Endothelial cell of umbilical vein (primary cell): ENCODE measurements at regions not wholly inside any gene's neighbourhood (a gene's known extent, or its start where the extent isn't known, plus 50 kb on each side); places are given as distances from the start of the nearest gene placed in this dataset.
A peak's percentile ranks its signal among the peaks of the same experiment; 100 is the strongest.

Source experiments
- EZH2 ChIP-seq: IDR thresholded peaks from 2 replicates; pipeline ENCODE4 v1.6.1; 2012; ENCODE audit warnings: borderline replicate concordance, low read depth, mild to moderate bottlenecking, moderate library complexity, low read length, inconsistent platforms; ENCODE audit not compliant: severe bottlenecking
- POLR2A ChIP-seq: IDR thresholded peaks from 2 replicates; pipeline ENCODE4 v1.6.1; 2012; ENCODE audit warnings: low read depth, mild to moderate bottlenecking, control low read depth, low read length
- TF ChIP-seq, protein P1 (sequence below), 2 donors: IDR thresholded peaks; 1 replicate in 1 of 2; 2 replicates in 1 of 2; pipeline ENCODE4 v1.5.1; 2011; ENCODE audit warnings: low read length in 2 of 2, mild to moderate bottlenecking in 2 of 2, moderate library complexity in 2 of 2, control low read depth in 1 of 2, inconsistent platforms in 1 of 2, low read depth in 1 of 2; ENCODE audit not compliant: insufficient read depth in 1 of 2; ENCODE audit errors: extremely low read depth in 1 of 2

DNA sequence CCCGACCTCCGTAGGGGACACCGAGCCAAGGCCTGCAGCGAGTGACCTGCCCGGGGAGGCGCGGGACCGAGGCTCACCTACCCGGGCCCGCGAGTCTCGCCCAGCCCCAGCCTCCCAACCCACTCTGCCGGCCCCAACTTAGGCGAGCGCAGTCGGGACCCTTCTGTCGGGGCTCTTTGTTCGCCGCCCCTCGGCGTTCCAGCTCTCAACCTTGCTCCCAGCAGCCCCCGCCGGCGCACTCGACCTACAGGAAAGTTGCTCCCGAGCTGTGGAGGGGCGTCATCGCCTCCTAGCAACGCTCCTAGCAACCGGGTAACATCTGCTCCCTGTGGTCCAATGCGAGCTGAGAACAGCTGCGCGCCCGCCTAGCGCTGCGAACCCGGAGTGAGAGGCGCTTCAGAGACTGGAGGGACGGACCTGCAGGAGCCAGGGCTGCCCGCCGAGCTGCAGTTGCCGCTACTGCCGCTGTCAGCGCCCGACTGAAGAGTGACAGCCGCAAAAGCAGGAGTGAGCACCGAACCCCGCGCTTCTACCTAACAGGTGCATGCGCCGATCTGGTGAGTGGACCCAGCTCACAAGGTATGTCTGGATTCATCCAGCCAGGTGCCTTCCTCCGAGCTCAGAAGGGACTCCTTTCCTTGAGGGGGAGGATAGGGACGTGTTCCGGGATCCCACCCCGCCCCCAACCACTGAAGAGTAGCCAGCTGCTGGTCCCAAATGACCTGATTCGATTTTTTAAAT is 355.0 kb downstream of the SNAPC1 start:
- no peak for TF ChIP-seq POLR2A
- TF ChIP-seq, protein P1, sequence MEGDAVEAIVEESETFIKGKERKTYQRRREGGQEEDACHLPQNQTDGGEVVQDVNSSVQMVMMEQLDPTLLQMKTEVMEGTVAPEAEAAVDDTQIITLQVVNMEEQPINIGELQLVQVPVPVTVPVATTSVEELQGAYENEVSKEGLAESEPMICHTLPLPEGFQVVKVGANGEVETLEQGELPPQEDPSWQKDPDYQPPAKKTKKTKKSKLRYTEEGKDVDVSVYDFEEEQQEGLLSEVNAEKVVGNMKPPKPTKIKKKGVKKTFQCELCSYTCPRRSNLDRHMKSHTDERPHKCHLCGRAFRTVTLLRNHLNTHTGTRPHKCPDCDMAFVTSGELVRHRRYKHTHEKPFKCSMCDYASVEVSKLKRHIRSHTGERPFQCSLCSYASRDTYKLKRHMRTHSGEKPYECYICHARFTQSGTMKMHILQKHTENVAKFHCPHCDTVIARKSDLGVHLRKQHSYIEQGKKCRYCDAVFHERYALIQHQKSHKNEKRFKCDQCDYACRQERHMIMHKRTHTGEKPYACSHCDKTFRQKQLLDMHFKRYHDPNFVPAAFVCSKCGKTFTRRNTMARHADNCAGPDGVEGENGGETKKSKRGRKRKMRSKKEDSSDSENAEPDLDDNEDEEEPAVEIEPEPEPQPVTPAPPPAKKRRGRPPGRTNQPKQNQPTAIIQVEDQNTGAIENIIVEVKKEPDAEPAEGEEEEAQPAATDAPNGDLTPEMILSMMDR (IDR thresholded peaks at IDR 0.05; ENCODE audit: extremely low read depth in 1 of 2, insufficient read depth in 1 of 2, low read depth in 1 of 2, low read length in 2 of 2): peak; percentile 18 to 42
- peak; percentile 88 for TF ChIP-seq EZH2
